ENCODE measurements at regions not wholly inside any gene's neighbourhood (a gene's known extent, or its start where the extent isn't known, plus 50 kb on each side); places are given as distances from the start of the nearest gene placed in this dataset.
"Not testable (repeated sequence)": the region's sequence is repeated elsewhere in the genome, so short reads cannot be mapped to it uniquely, and the experiment has no call there.

GRCh38 chrX:65971151-65971550 lies 68.7 kb downstream of the VSIG4 start:
- DNase-seq: no peak
- Mint-ChIP-seq H3K27ac (no peak overlapping the region), H3K9me3 (no peaks in the 10 kb centered on the region), H3K27me3 (no peaks in the 10 kb centered on the region), H3K4me1 (no peaks in the 10 kb centered on the region), H3K4me3 (no peak overlapping the region)
- ATAC-seq: no peak

GRCh38 chrX:65967159-65967558 lies 72.7 kb downstream of the VSIG4 start:
- H3K4me3 Mint-ChIP-seq, ATAC-seq, H3K9me3 Mint-ChIP-seq: not testable (repeated sequence)

GRCh38 chrX:65961714-65962113 lies 78.2 kb downstream of the VSIG4 start:
- Mint-ChIP-seq H3K4me3 (no peak overlapping the region), H3K27me3 (no peaks in the 10 kb centered on the region), H3K4me1 (no peaks in the 10 kb centered on the region), H3K9me3 (peaks cover 3 to 14% of the 10 kb centered on the region in 2 donors), H3K27ac (no peak overlapping the region)
- DNase-seq (no peak), ATAC-seq (no peak)

More at GRCh38 chrX:65967159-65967558, 72.7 kb downstream of the VSIG4 start:
- H3K4me1 Mint-ChIP-seq, H3K27me3 Mint-ChIP-seq, H3K27ac Mint-ChIP-seq, DNase-seq: not testable (repeated sequence)

GRCh38 chrX:65948103-65948502 lies 91.8 kb downstream of the VSIG4 start:
- DNase-seq (no peak), ATAC-seq (no peak)
- peaks cover 16 to 41% of the 10 kb centered on the region in 2 donors for H3K9me3 Mint-ChIP-seq
- peaks cover 20% of the 10 kb centered on the region for H3K4me1 Mint-ChIP-seq
- no peak overlapping the region for H3K27ac Mint-ChIP-seq
- H3K4me3 Mint-ChIP-seq: no peak overlapping the region
- H3K27me3 Mint-ChIP-seq: no peaks in the 10 kb centered on the region

- Mint-ChIP-seq H3K4me3 (no peak overlapping the region), H3K4me1 (peaks cover 14% of the 10 kb centered on the region), H3K27ac (no peak overlapping the region), H3K27me3 (no peaks in the 10 kb centered on the region), H3K9me3 (peaks cover 15 to 40% of the 10 kb centered on the region in 2 donors)
- ATAC-seq (no peak), DNase-seq (no peak)
Observed at GRCh38 chrX:65941775-65942174, 98.1 kb downstream of the VSIG4 start.

- H3K27me3 Mint-ChIP-seq: no peaks in the 10 kb centered on the region
- ATAC-seq: no peak
- no peak overlapping the region for H3K27ac Mint-ChIP-seq
- H3K9me3 Mint-ChIP-seq: peaks cover 6 to 21% of the 10 kb centered on the region in 2 donors
- peaks cover 13% of the 10 kb centered on the region for H3K4me1 Mint-ChIP-seq
- H3K4me3 Mint-ChIP-seq: no peak overlapping the region
- DNase-seq: no peak
Observed at GRCh38 chrX:65933085-65933589, 106.7 kb downstream of the VSIG4 start.

GRCh38 chrX:65932173-65933084 lies 107.5 kb downstream of the VSIG4 start:
- Mint-ChIP-seq H3K27me3 (no peaks in the 10 kb centered on the region), H3K9me3 (peaks cover 6 to 24% of the 10 kb centered on the region in 2 donors), H3K4me1 (peaks cover 16% of the 10 kb centered on the region), H3K27ac (no peak overlapping the region), H3K4me3 (no peak overlapping the region)
- DNase-seq (peak; percentile 1 to 47), ATAC-seq (peak; percentile 84)

GRCh38 chrX:65928522-65928921 lies 111.4 kb downstream of the VSIG4 start:
- peaks cover 6 to 36% of the 10 kb centered on the region in 2 donors for H3K9me3 Mint-ChIP-seq
- H3K27me3 Mint-ChIP-seq: no peaks in the 10 kb centered on the region
- ATAC-seq (no peak), DNase-seq (no peak)
- no peak overlapping the region for H3K27ac Mint-ChIP-seq
- no peak overlapping the region for H3K4me3 Mint-ChIP-seq
- H3K4me1 Mint-ChIP-seq: peaks cover 54% of the 10 kb centered on the region

- H3K27me3 Mint-ChIP-seq, H3K4me3 Mint-ChIP-seq, ATAC-seq, H3K27ac Mint-ChIP-seq: not testable (repeated sequence)
- H3K9me3 Mint-ChIP-seq: peaks cover under 1 to 29% of the 10 kb centered on the region in 2 donors
- peak in 1 of 2 donors; percentile 14 for DNase-seq
- H3K4me1 Mint-ChIP-seq: peaks cover 58% of the 10 kb centered on the region
Observed at GRCh38 chrX:65927386-65927785, 112.5 kb downstream of the VSIG4 start.

GRCh38 chrX:65926095-65927019 lies 113.5 kb downstream of the VSIG4 start:
- H3K27me3 Mint-ChIP-seq: no peaks in the 10 kb centered on the region
- peak overlapping the region; percentile 70 to 80 for H3K4me3 Mint-ChIP-seq
- ATAC-seq: peak; percentile 94
- H3K27ac Mint-ChIP-seq: peak overlapping the region; percentile 87 to 98
- peaks cover 58% of the 10 kb centered on the region for H3K4me1 Mint-ChIP-seq
- peak; percentile 47 to 77 for DNase-seq
- peaks cover 0 to 19% of the 10 kb centered on the region in 2 donors for H3K9me3 Mint-ChIP-seq

GRCh38 chrX:65925592-65925991 lies 114.3 kb downstream of the VSIG4 start:
- Mint-ChIP-seq H3K27ac (peak overlapping the region; percentile 87 to 98), H3K4me1 (peaks cover 65% of the 10 kb centered on the region), H3K27me3 (no peaks in the 10 kb centered on the region), H3K9me3 (peaks cover 0 to 16% of the 10 kb centered on the region in 2 donors), H3K4me3 (peak overlapping the region; percentile 60 to 80)
- ATAC-seq (no peak), DNase-seq (peak in 1 of 2 donors; percentile 9)

GRCh38 chrX:65925005-65925404 lies 114.9 kb downstream of the VSIG4 start:
- ATAC-seq: no peak
- no peaks in the 10 kb centered on the region for H3K27me3 Mint-ChIP-seq
- peak overlapping the region; percentile 29 to 42 for H3K4me3 Mint-ChIP-seq
- peaks cover 65% of the 10 kb centered on the region for H3K4me1 Mint-ChIP-seq
- peak overlapping the region in 1 of 2 donors; percentile 57 for H3K27ac Mint-ChIP-seq
- H3K9me3 Mint-ChIP-seq: peaks cover 0 to 16% of the 10 kb centered on the region in 2 donors
- no peak for DNase-seq

- no peak for DNase-seq
- Mint-ChIP-seq H3K27ac (no peak overlapping the region), H3K4me1 (peaks cover 50% of the 10 kb centered on the region), H3K9me3 (peaks cover 0 to 14% of the 10 kb centered on the region in 2 donors), H3K27me3 (no peaks in the 10 kb centered on the region), H3K4me3 (no peak overlapping the region)
- no peak for ATAC-seq
Observed at GRCh38 chrX:65921363-65921762, 118.5 kb downstream of the VSIG4 start.

GRCh38 chrX:65920620-65921019 lies 119.3 kb downstream of the VSIG4 start:
- no peak overlapping the region for H3K27ac Mint-ChIP-seq
- peaks cover 0 to 14% of the 10 kb centered on the region in 2 donors for H3K9me3 Mint-ChIP-seq
- H3K4me3 Mint-ChIP-seq: no peak overlapping the region
- no peaks in the 10 kb centered on the region for H3K27me3 Mint-ChIP-seq
- DNase-seq: no peak
- H3K4me1 Mint-ChIP-seq: peaks cover 43% of the 10 kb centered on the region
- no peak for ATAC-seq

GRCh38 chrX:65910899-65911298 lies 129.0 kb downstream of the VSIG4 start:
- peak overlapping the region in 1 of 2 donors; percentile 20 for H3K27ac Mint-ChIP-seq
- no peak for DNase-seq
- ATAC-seq: no peak
- H3K27me3 Mint-ChIP-seq: no peaks in the 10 kb centered on the region
- no peaks in the 10 kb centered on the region for H3K4me1 Mint-ChIP-seq
- H3K4me3 Mint-ChIP-seq: no peak overlapping the region
- H3K9me3 Mint-ChIP-seq: no peaks in the 10 kb centered on the region

Measured in stimulated activated naive CD8-positive, alpha-beta T cell treated with anti-CD3 and anti-CD28 coated beads, Interleukin-15, amount 100 ng/mL, for 72 hours (primary cell).